Mesenchymal stem cell (in vitro differentiated cells and primary cell): ENCODE measurements at regions not wholly inside any gene's neighbourhood (a gene's known extent, or its start where the extent isn't known, plus 50 kb on each side); places are given as distances from the start of the nearest gene placed in this dataset.

Experiments
- DNase-seq: peaks from one replicate; pipeline ENCODE4 v3.0.0-alpha.2; 2013
- H2AFZ ChIP-seq: one replicate; pipeline ENCODE4 v1.6.1; 2013; ENCODE audit warnings: low read depth, mild to moderate bottlenecking, control low read depth, inconsistent platforms, low read length, moderate library complexity
- H2AK5ac ChIP-seq: 2 replicates; pipeline ENCODE4 v1.6.1; 2013; ENCODE audit warnings: low read length, moderate library complexity, mild to moderate bottlenecking, inconsistent platforms; ENCODE audit not compliant: severe bottlenecking
- H2BK120ac ChIP-seq: one replicate; pipeline ENCODE4 v1.6.1; 2013; ENCODE audit warnings: low read depth, mild to moderate bottlenecking, inconsistent platforms, low read length, moderate library complexity
- H2BK12ac ChIP-seq, 2 experiments: one replicate each; pipeline ENCODE4 v1.6.1; 2013; ENCODE audit warnings: inconsistent platforms in 2 of 2, low read length in 2 of 2, mild to moderate bottlenecking in 2 of 2, moderate library complexity in 2 of 2, control low read depth in 1 of 2
- H2BK15ac ChIP-seq: one replicate; pipeline ENCODE4 v1.6.1; 2013; ENCODE audit warnings: mild to moderate bottlenecking, low read depth, inconsistent platforms; ENCODE audit not compliant: poor library complexity, severe bottlenecking
- H2BK5ac ChIP-seq: 2 replicates; pipeline ENCODE4 v1.6.1; 2013; ENCODE audit warnings: low read depth, mild to moderate bottlenecking, low read length, control low read depth, inconsistent platforms; ENCODE audit not compliant: poor library complexity, severe bottlenecking
- H3K14ac ChIP-seq, 2 experiments: one replicate each; pipeline ENCODE4 v1.6.1; 2013; ENCODE audit warnings: inconsistent platforms in 2 of 2, low read length in 2 of 2, control low read depth in 1 of 2, mild to moderate bottlenecking in 1 of 2, moderate library complexity in 1 of 2
- H3K18ac ChIP-seq, 2 experiments: one replicate each; pipeline ENCODE4 v1.6.1; 2013; ENCODE audit warnings: inconsistent platforms in 2 of 2, low read length in 2 of 2, control low read depth in 1 of 2, low read depth in 1 of 2, mild to moderate bottlenecking in 1 of 2
- H3K23ac ChIP-seq, 2 experiments: one replicate each; pipeline ENCODE4 v1.6.1; 2013; ENCODE audit warnings: inconsistent platforms in 2 of 2, low read length in 2 of 2, mild to moderate bottlenecking in 2 of 2, moderate library complexity in 2 of 2, control low read depth in 1 of 2
- H3K27ac ChIP-seq: 2 replicates; pipeline ENCODE4 v1.5.1; 2013; ENCODE audit warnings: mild to moderate bottlenecking, moderate library complexity, low read length, control low read depth, inconsistent platforms; ENCODE audit not compliant: poor library complexity, severe bottlenecking
- H3K27me3 ChIP-seq, 2 experiments: 2 replicates each; pipeline versions ENCODE4 v1.6.1 to v1.7.0; 2013; ENCODE audit warnings: low read length in 2 of 2, mild to moderate bottlenecking in 2 of 2, moderate library complexity in 2 of 2, control low read depth in 1 of 2, inconsistent platforms in 1 of 2; ENCODE audit not compliant: control insufficient read depth in 1 of 2, insufficient read depth in 1 of 2
- H3K36me3 ChIP-seq, 2 experiments: 2 replicates each; pipeline versions ENCODE4 v1.6.1 to v1.7.0; 2013; ENCODE audit warnings: low read length in 2 of 2, control low read depth in 1 of 2, inconsistent platforms in 1 of 2, low read depth in 1 of 2, mild to moderate bottlenecking in 1 of 2; ENCODE audit not compliant: insufficient read depth in 2 of 2, control insufficient read depth in 1 of 2
- H3K4ac ChIP-seq, 2 experiments: one replicate each; pipeline ENCODE4 v1.6.1; 2013; ENCODE audit warnings: inconsistent platforms in 2 of 2, low read length in 2 of 2, mild to moderate bottlenecking in 2 of 2, moderate library complexity in 2 of 2, control low read depth in 1 of 2, low read depth in 1 of 2
- H3K4me1 ChIP-seq: 2 replicates; pipeline ENCODE4 v1.6.1; 2013; ENCODE audit warnings: low read depth, low read length, control low read depth; ENCODE audit not compliant: control insufficient read depth, insufficient read depth
- H3K4me2 ChIP-seq: 2 replicates; pipeline ENCODE4 v1.6.1; 2013; ENCODE audit warnings: low read length, mild to moderate bottlenecking, inconsistent platforms; ENCODE audit not compliant: poor library complexity, severe bottlenecking
- H3K4me3 ChIP-seq, 2 experiments: 2 replicates each; pipeline versions ENCODE4 v1.5.1 to v1.7.0; 2013; ENCODE audit warnings: low read length in 2 of 2, mild to moderate bottlenecking in 2 of 2, control low read depth in 1 of 2, low read depth in 1 of 2; ENCODE audit not compliant: insufficient read depth in 1 of 2
- H3K79me1 ChIP-seq: replicated peaks from 2 replicates; pipeline ENCODE4 v1.6.1; 2013; ENCODE audit warnings: mild to moderate bottlenecking, control low read depth, low read length, inconsistent platforms; ENCODE audit not compliant: poor library complexity, severe bottlenecking
- H3K9ac ChIP-seq: 2 replicates; pipeline ENCODE4 v1.7.0; 2013; ENCODE audit warnings: mild to moderate bottlenecking, low read length, moderate library complexity
- H3K9me3 ChIP-seq: 2 replicates; pipeline ENCODE4 v1.7.0; 2013; ENCODE audit warnings: mild to moderate bottlenecking, low read length; ENCODE audit not compliant: control insufficient read depth
- H4K8ac ChIP-seq: one replicate; pipeline ENCODE4 v1.6.1; 2013; ENCODE audit warnings: inconsistent platforms, mild to moderate bottlenecking, low read length, moderate library complexity
- H4K91ac ChIP-seq: one replicate; pipeline ENCODE4 v1.6.1; 2013; ENCODE audit warnings: mild to moderate bottlenecking, low read length, inconsistent platforms
- WGBS: methylation state at CpG from one replicate; pipeline ENCODE4 v1.1.7; 2013; ENCODE audit warnings: mixed read lengths; 5-methylcytosine and 5-hydroxymethylcytosine counted together

DNA sequence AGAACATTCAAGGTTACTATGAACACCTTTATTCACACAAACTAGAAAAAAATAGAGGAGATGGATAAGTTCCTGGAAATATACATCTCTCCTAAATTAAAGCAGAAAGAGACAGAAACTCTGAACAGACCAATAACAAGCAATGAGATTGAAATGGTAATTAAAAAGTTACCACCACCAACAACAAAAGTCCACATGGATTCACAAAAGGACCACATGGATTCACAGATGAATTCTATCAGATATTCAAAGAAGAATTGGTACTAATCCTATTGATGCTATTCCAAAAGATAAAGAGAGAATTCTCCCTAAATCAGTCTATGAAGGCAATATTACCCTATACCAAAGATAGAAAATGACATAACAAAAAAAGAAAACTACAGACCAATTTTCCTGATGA is 518.9 kb downstream of the PRDM9 start:
- Histone ChIP-seq H3K27ac (no peak overlapping the region), H4K8ac (no peak overlapping the region), H2BK15ac (no peak overlapping the region), H3K14ac (no peak overlapping the region), H3K4me2 (no peak overlapping the region), H3K36me3 (no peaks in the 10 kb centered on the region), H2BK5ac (no peak overlapping the region), H2AFZ (no peak overlapping the region), H2AK5ac (no peak overlapping the region), H3K4me1 (no peaks in the 10 kb centered on the region), H4K91ac (no peak overlapping the region), H3K79me1 (no peaks in the 10 kb centered on the region), H3K4me3 (no peak overlapping the region), H3K9ac (no peak overlapping the region), H3K23ac (no peak overlapping the region), H2BK12ac (no peak overlapping the region), H3K4ac (no peak overlapping the region), H3K27me3 (no peaks in the 10 kb centered on the region), H2BK120ac (no peak overlapping the region), H3K18ac (no peak overlapping the region), H3K9me3 (peaks cover 19% of the 10 kb centered on the region)
- no peak for DNase-seq

DNA sequence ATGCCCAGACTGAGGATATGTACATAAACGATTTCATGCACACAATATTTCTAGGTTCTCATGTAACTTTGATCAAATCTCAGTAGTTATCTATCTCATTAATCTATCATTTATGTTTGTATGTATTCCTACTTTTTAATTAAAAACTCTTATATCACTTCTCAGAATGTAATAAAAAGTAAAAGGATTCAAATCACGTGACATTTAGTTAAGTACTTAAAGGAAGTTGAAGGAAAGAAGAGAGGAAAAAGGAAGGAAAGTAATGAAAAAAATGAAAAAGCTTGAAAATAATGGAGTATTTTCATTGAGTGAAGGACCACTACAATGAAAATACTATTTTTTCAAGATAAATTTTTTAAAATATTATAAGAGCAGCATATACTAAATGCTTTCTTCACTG is 535.3 kb downstream of the PRDM9 start:
- Histone ChIP-seq H3K4ac (no peak overlapping the region), H3K14ac (no peak overlapping the region), H4K8ac (no peak overlapping the region), H2AFZ (no peak overlapping the region), H3K23ac (no peak overlapping the region), H3K9ac (no peak overlapping the region), H2AK5ac (no peak overlapping the region), H3K4me1 (no peaks in the 10 kb centered on the region), H2BK120ac (no peak overlapping the region), H3K36me3 (no peaks in the 10 kb centered on the region), H2BK5ac (no peak overlapping the region), H3K4me3 (no peak overlapping the region), H3K27me3 (no peaks in the 10 kb centered on the region), H3K9me3 (peaks cover 12% of the 10 kb centered on the region), H4K91ac (no peak overlapping the region), H3K18ac (no peak overlapping the region), H2BK12ac (no peak overlapping the region), H3K79me1 (no peaks in the 10 kb centered on the region), H2BK15ac (no peak overlapping the region), H3K27ac (no peak overlapping the region), H3K4me2 (no peak overlapping the region)
- WGBS = no CpG with 5 or more reads among the region's 2 CpGs
- DNase-seq = no peak

DNA sequence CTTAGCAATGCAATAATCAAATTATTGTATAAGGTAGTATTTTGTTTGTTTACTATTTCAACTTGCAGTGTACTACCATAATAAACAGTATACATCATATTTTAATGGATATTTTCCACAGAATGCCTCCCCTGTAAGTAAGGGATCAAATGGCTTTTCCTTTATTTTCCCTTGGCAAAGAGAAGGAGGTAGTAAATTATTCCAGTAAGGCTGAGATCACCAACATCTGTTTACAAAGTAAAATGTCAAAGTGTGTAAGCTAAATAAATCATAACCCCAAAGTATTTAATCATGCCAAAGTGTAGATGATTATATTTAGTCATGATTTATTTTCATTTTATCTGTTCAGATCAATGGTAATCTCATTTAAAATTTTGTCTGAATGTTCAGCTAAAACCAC is 537.6 kb downstream of the PRDM9 start:
- no peak overlapping the region for H3K27ac ChIP-seq
- H3K4ac ChIP-seq = no peak overlapping the region
- no peak overlapping the region for H2BK5ac ChIP-seq
- H3K4me3 ChIP-seq = no peak overlapping the region
- no peaks in the 10 kb centered on the region for H3K27me3 ChIP-seq
- no peak overlapping the region for H2BK15ac ChIP-seq
- no peak overlapping the region for H2BK120ac ChIP-seq
- H3K14ac ChIP-seq = no peak overlapping the region
- H2BK12ac ChIP-seq = no peak overlapping the region
- no peak overlapping the region for H4K8ac ChIP-seq
- no peak overlapping the region for H3K9ac ChIP-seq
- no peaks in the 10 kb centered on the region for H3K4me1 ChIP-seq
- no peak for DNase-seq
- H4K91ac ChIP-seq = no peak overlapping the region
- no peak overlapping the region for H2AK5ac ChIP-seq
- H3K23ac ChIP-seq = no peak overlapping the region
- no peaks in the 10 kb centered on the region for H3K36me3 ChIP-seq
- H3K18ac ChIP-seq = no peak overlapping the region
- H3K9me3 ChIP-seq = peaks cover 13% of the 10 kb centered on the region
- H2AFZ ChIP-seq = no peak overlapping the region
- no peak overlapping the region for H3K4me2 ChIP-seq
- no peaks in the 10 kb centered on the region for H3K79me1 ChIP-seq

- Histone ChIP-seq H2BK5ac (no peak overlapping the region), H4K8ac (no peak overlapping the region), H2BK15ac (no peak overlapping the region), H3K4ac (no peak overlapping the region), H3K36me3 (no peaks in the 10 kb centered on the region), H2BK120ac (no peak overlapping the region), H3K27me3 (no peaks in the 10 kb centered on the region), H2AK5ac (no peak overlapping the region), H3K9ac (no peak overlapping the region), H3K4me2 (no peak overlapping the region), H3K4me1 (no peaks in the 10 kb centered on the region), H2AFZ (no peak overlapping the region), H3K4me3 (no peak overlapping the region), H3K23ac (no peak overlapping the region), H3K9me3 (peaks cover 8% of the 10 kb centered on the region), H3K79me1 (no peaks in the 10 kb centered on the region), H3K18ac (no peak overlapping the region), H3K27ac (no peak overlapping the region), H3K14ac (no peak overlapping the region), H4K91ac (no peak overlapping the region), H2BK12ac (no peak overlapping the region)
- 73% methylated on average over 2 of the region's 2 CpGs for WGBS
- DNase-seq = no peak
Measured at GRCh38 chr5:24053737-24054136, 546.3 kb downstream of the PRDM9 start.
